Neural progenitor cell (in vitro differentiated cells): ENCODE measurements at regions not wholly inside any gene's neighbourhood (a gene's known extent, or its start where the extent isn't known, plus 50 kb on each side); places are given as distances from the start of the nearest gene placed in this dataset.

Experiments
- DNase-seq: peaks from one replicate; pipeline ENCODE4 v3.0.0-alpha.2; 2016; ENCODE audit warnings: low spot score
- H2AFZ ChIP-seq: fragments of 200-600 bp; sonication (generic); replicated peaks from 2 replicates; pipeline ENCODE4 v1.6.1; 2016; ENCODE audit warnings: antibody characterized with exemption
- H3F3A ChIP-seq: fragments of 200-600 bp; sonication (generic); 2 replicates; pipeline ENCODE4 v1.6.1; 2016; ENCODE audit warnings: antibody characterized with exemption, low read depth
- H3K27ac ChIP-seq: fragments of 200-600 bp; sonication (generic); 2 replicates; pipeline ENCODE4 v1.5.1; 2016; ENCODE audit warnings: mild to moderate bottlenecking
- H3K27me3 ChIP-seq: fragments of 200-600 bp; sonication (generic); 2 replicates; pipeline ENCODE4 v1.6.1; 2016; ENCODE audit warnings: mild to moderate bottlenecking, moderate library complexity
- H3K36me3 ChIP-seq: fragments of 200-600 bp; sonication (generic); 2 replicates; pipeline ENCODE4 v1.5.1; 2016
- H3K4me1 ChIP-seq: fragments of 200-600 bp; sonication (generic); 2 replicates; pipeline ENCODE4 v1.6.1; 2016; ENCODE audit warnings: mixed run types
- H3K4me2 ChIP-seq: fragments of 200-600 bp; sonication (generic); 2 replicates; pipeline ENCODE4 v1.6.1; 2016
- H3K4me3 ChIP-seq: fragments of 200-600 bp; sonication (generic); 2 replicates; pipeline ENCODE4 v1.5.1; 2016
- H3K79me2 ChIP-seq: fragments of 200-600 bp; sonication (generic); 2 replicates; pipeline ENCODE4 v1.6.1; 2016; ENCODE audit warnings: low read depth
- H3K9ac ChIP-seq: fragments of 200-600 bp; sonication (generic); 2 replicates; pipeline ENCODE4 v1.6.1; 2016
- H3K9me3 ChIP-seq: fragments of 200-600 bp; sonication (generic); 2 replicates; pipeline ENCODE4 v1.5.1; 2016; ENCODE audit warnings: low read depth
- H4K20me1 ChIP-seq: fragments of 200-600 bp; sonication (generic); 2 replicates; pipeline ENCODE4 v1.6.1; 2016; ENCODE audit warnings: low read depth
- H3K27ac Mint-ChIP-seq: 3 replicates; pipeline ENCODE4 v1.8.0; 2021; ENCODE audit warnings: mixed read lengths
- H3K27me3 Mint-ChIP-seq: 2 replicates; pipeline ENCODE4 v1.8.0; 2022; ENCODE audit warnings: low read depth, mild to moderate bottlenecking, inconsistent platforms, moderate library complexity, mixed read lengths; ENCODE audit not compliant: insufficient read depth
- H3K36me3 Mint-ChIP-seq: 3 replicates; pipeline ENCODE4 v1.8.0; 2021; ENCODE audit warnings: mixed read lengths
- H3K4me1 Mint-ChIP-seq: 3 replicates; pipeline ENCODE4 v1.8.0; 2021; ENCODE audit warnings: mixed read lengths
- H3K4me3 Mint-ChIP-seq: 3 replicates; pipeline ENCODE4 v1.8.0; 2021; ENCODE audit warnings: mild to moderate bottlenecking, moderate library complexity, mixed read lengths
- H3K9me3 Mint-ChIP-seq: 3 replicates; pipeline ENCODE4 v1.8.0; 2020; ENCODE audit warnings: mixed read lengths
- CTCF ChIP-seq: fragments of 200-600 bp; sonication (generic); IDR thresholded peaks from 2 replicates; pipeline ENCODE4 v1.5.1; 2017; ENCODE audit warnings: antibody characterized with exemption, mild to moderate bottlenecking
- EZH2 ChIP-seq: fragments of 200-600 bp; sonication (generic); IDR thresholded peaks from 2 replicates; pipeline ENCODE4 v1.6.1; 2017; ENCODE audit warnings: antibody characterized with exemption, mild to moderate bottlenecking, moderate library complexity
- EZH2phosphoT487 ChIP-seq: fragments of 200-600 bp; sonication (generic); IDR thresholded peaks from 2 replicates; pipeline ENCODE4 v1.6.1; 2017; ENCODE audit warnings: antibody characterized with exemption

- Histone ChIP-seq H3K9ac (no peak overlapping the region), H3K9me3 (no peaks in the 10 kb centered on the region), H3K4me1 (no peaks in the 10 kb centered on the region), H3K27ac (no peak overlapping the region), H3K36me3 (no peaks in the 10 kb centered on the region), H3K79me2 (no peaks in the 10 kb centered on the region), H3K27me3 (no peaks in the 10 kb centered on the region), H2AFZ (no peak overlapping the region), H4K20me1 (no peaks in the 10 kb centered on the region), H3K4me2 (no peak overlapping the region), H3K4me3 (no peak overlapping the region), H3F3A (no peaks in the 10 kb centered on the region)
- Mint-ChIP-seq H3K4me3 (no peak overlapping the region), H3K36me3 (no peaks in the 10 kb centered on the region), H3K4me1 (no peaks in the 10 kb centered on the region), H3K27me3 (no peaks in the 10 kb centered on the region), H3K27ac (peak overlapping the region; percentile 3), H3K9me3 (peaks cover 2% of the 10 kb centered on the region)
- no peak for DNase-seq
- TF ChIP-seq EZH2phosphoT487: no peak
- no peak for TF ChIP-seq EZH2
- no peak for TF ChIP-seq CTCF
Measured at GRCh38 chr2:217667035-217667434, 335.8 kb downstream of the TNS1 start.

- Mint-ChIP-seq H3K4me1 (no peaks in the 10 kb centered on the region), H3K27ac (no peak overlapping the region), H3K4me3 (no peak overlapping the region), H3K36me3 (no peaks in the 10 kb centered on the region), H3K27me3 (no peaks in the 10 kb centered on the region), H3K9me3 (peaks cover 2% of the 10 kb centered on the region)
- Histone ChIP-seq H3K79me2 (no peaks in the 10 kb centered on the region), H3K36me3 (no peaks in the 10 kb centered on the region), H3K4me3 (no peak overlapping the region), H2AFZ (no peak overlapping the region), H3K27ac (no peak overlapping the region), H3K4me1 (no peaks in the 10 kb centered on the region), H3K9ac (no peak overlapping the region), H4K20me1 (no peaks in the 10 kb centered on the region), H3F3A (no peaks in the 10 kb centered on the region), H3K27me3 (no peaks in the 10 kb centered on the region), H3K4me2 (no peak overlapping the region), H3K9me3 (no peaks in the 10 kb centered on the region)
- DNase-seq: no peak
- TF ChIP-seq CTCF (no peak), EZH2phosphoT487 (no peak), EZH2 (no peak)
Measured at GRCh38 chr2:217666338-217666737, 336.5 kb downstream of the TNS1 start.

GRCh38 chr2:217664761-217665160 is 338.0 kb downstream of the TNS1 start:
- no peaks in the 10 kb centered on the region for H3K36me3 ChIP-seq
- H3F3A ChIP-seq: no peaks in the 10 kb centered on the region
- no peak overlapping the region for H3K27ac ChIP-seq
- no peak for TF ChIP-seq EZH2
- no peak for TF ChIP-seq CTCF
- TF ChIP-seq EZH2phosphoT487: no peak
- no peaks in the 10 kb centered on the region for H4K20me1 ChIP-seq
- peaks cover 2% of the 10 kb centered on the region for H3K9me3 Mint-ChIP-seq
- no peak overlapping the region for H2AFZ ChIP-seq
- H3K79me2 ChIP-seq: no peaks in the 10 kb centered on the region
- no peaks in the 10 kb centered on the region for H3K4me1 Mint-ChIP-seq
- H3K9me3 ChIP-seq: no peaks in the 10 kb centered on the region
- no peak overlapping the region for H3K9ac ChIP-seq
- no peaks in the 10 kb centered on the region for H3K27me3 Mint-ChIP-seq
- no peak overlapping the region for H3K4me3 ChIP-seq
- H3K4me3 Mint-ChIP-seq: no peak overlapping the region
- H3K27me3 ChIP-seq: no peaks in the 10 kb centered on the region
- H3K4me1 ChIP-seq: no peaks in the 10 kb centered on the region
- peak overlapping the region; percentile 83 for H3K27ac Mint-ChIP-seq
- no peaks in the 10 kb centered on the region for H3K36me3 Mint-ChIP-seq
- no peak for DNase-seq
- H3K4me2 ChIP-seq: no peak overlapping the region
